RWPE1 (cell line): ENCODE measurements at regions not wholly inside any gene's neighbourhood (a gene's known extent, or its start where the extent isn't known, plus 50 kb on each side); places are given as distances from the start of the nearest gene placed in this dataset.

ENCODE experiments used
- CTCF ChIA-PET: fragments of 350-600 bp; sonication (Branson Sonifier 250); formaldehyde crosslinking; extraction: SDS; loops from one replicate; lab custom pipeline; 2021; lab: Yijun Ruan, JAX
- POLR2A ChIA-PET: fragments of 400-600 bp; formaldehyde crosslinking; extraction: SDS; loops from one replicate; lab custom pipeline; 2020; ENCODE audit warnings: antibody characterized with exemption; ENCODE audit not compliant: low non-redundant PET; lab: Yijun Ruan, JAX
- DNase-seq: peaks from one replicate; pipeline ENCODE4 v3.0.0; 2012; ENCODE audit warnings: low spot score
- H3K27ac ChIP-seq: fragments of 450-650 bp; 2 replicates; pipeline ENCODE4 v1.5.1; 2017
- TF ChIP-seq, protein P1 (sequence below): fragments of 450-650 bp; conservative IDR thresholded peaks from 2 replicates; pipeline ENCODE4 v1.5.1; 2017; ENCODE audit warnings: low read depth, mild to moderate bottlenecking

DNA sequence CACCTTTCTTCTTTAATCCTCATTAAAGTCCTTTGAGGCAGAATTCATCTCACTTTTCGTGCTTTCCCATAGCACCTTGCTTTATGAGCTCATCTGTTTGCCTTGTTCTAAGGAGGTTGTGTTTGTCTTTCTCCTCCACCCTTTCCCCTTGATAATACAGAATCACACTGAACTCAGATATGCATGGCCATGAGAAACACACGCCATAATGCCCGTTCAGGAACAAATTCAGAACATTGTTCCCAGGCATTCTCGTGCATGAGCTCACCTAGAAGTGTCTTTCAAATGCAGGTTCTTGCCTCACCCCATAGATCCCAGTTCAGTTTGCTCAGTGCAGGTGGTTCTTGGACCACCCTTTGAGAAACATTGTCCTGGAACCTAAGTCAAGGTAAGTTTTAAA is 71.1 kb downstream of the TMEM114 start:
- ChIA-PET CTCF (no interaction called here), POLR2A (no interaction called here)
- TF ChIP-seq, protein P1, sequence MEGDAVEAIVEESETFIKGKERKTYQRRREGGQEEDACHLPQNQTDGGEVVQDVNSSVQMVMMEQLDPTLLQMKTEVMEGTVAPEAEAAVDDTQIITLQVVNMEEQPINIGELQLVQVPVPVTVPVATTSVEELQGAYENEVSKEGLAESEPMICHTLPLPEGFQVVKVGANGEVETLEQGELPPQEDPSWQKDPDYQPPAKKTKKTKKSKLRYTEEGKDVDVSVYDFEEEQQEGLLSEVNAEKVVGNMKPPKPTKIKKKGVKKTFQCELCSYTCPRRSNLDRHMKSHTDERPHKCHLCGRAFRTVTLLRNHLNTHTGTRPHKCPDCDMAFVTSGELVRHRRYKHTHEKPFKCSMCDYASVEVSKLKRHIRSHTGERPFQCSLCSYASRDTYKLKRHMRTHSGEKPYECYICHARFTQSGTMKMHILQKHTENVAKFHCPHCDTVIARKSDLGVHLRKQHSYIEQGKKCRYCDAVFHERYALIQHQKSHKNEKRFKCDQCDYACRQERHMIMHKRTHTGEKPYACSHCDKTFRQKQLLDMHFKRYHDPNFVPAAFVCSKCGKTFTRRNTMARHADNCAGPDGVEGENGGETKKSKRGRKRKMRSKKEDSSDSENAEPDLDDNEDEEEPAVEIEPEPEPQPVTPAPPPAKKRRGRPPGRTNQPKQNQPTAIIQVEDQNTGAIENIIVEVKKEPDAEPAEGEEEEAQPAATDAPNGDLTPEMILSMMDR = no peak
- no peak for DNase-seq
- H3K27ac ChIP-seq = no peak overlapping the region

DNA sequence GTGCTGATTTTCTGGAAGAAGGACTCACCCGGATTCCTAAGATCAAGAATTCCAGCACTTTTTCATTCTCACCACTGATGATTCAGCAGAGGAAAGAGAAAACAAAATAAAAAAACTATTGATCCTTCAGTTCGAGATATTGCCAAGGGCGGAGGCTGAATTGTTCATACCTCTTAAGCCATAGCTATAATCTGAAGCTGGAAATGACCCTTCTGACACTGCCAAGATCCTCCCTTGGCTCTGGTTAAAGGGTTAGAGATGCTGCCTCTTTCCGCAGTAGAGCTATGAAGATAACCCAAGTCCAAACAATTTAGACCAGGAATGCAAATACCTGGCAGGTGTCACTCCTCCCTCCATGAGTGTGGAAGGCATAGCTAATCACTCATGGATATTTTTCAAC is 73.0 kb downstream of the TMEM114 start:
- DNase-seq = no peak
- no peak overlapping the region for H3K27ac ChIP-seq
- TF ChIP-seq, protein P1 = no peak
- CTCF ChIA-PET = interaction anchor here (0.6 kb wide), 2 partner anchors 25 to 765 kb away, joined by 3 to 4 read pairs; no protein-coding TSS in a partner anchor
- POLR2A ChIA-PET = no interaction called here

DNA sequence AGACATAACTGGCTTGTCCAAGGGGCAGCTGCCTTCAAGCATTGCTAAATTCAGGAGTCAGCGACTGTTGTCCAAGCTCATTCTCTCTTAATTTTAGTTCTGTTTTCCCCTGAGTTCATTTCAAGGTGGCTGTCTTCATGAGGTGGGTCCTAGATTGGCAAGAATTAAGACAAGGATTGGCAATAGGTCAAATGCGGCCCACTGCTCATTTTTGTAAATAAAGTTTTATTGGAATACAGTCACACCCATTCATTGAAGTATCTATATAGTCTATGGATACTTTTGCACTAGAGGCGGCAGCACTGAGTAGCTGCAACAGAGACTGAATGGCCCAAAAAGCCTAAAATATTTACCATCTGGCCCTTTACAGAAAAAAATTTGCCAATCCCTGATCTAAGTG is 73.8 kb downstream of the TMEM114 start:
- no peak for DNase-seq
- H3K27ac ChIP-seq = no peak overlapping the region
- ChIA-PET CTCF (interaction anchor here (0.5 kb wide), 1 partner anchor 17 kb away, joined by 3 read pairs; no protein-coding TSS in a partner anchor), POLR2A (no interaction called here)
- TF ChIP-seq, protein P1 = no peak

DNA sequence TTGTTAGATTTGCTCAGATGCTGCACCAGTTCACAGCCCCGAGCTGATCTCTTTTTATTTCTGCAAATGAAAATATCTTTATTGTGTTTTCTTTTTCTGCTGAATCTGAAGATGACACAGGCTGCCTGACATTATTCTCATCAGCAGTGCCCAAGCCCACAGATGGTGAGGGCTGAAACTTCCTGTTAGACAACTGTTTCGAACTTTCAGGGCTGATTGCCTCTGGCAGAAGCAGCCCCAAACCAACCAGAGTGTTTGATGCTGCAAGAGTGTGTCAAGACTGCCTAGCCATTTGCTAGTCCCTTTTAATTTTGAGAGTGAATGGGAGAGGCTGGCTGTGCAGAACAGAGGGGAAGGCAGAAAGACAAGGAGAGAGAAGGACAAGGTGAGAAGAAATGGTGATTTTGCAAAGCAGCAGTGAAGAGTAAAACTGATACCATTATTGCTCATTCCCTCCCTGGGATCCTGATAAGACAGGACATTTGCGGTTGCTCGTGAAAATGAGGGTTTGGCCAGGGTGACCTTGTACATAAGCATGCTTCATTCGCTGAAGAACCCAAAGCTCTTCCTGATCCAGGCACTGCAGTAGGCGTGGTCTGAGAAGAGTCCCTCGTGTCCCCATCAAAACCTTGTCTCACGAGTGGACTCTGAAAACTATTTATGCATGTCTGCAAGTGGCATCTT is 77.2 kb downstream of the TMEM114 start:
- CTCF ChIA-PET = no interaction called here
- no peak overlapping the region for H3K27ac ChIP-seq
- DNase-seq = no peak
- POLR2A ChIA-PET = no interaction called here
- TF ChIP-seq, protein P1 = no peak

DNA sequence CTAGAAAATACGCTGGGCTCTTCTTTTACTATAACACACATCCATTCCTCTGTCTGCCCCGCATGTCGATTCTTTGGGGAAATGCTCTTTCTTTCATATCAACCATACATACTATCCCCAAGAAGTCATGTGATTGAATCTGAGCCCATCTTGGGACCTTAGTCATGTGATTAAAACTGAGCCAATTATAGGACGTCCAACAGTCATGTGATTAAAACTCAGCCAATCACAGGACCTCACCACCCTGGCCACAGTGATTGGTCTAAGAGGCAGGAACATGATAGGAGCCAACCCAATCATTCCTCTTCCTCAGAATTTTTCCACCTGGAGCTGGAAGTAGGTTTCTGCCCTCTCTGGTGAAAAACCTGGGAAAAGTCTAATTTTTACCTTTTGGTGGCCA is 78.8 kb downstream of the TMEM114 start:
- H3K27ac ChIP-seq = no peak overlapping the region
- TF ChIP-seq, protein P1 = no peak
- ChIA-PET POLR2A (no interaction called here), CTCF (no interaction called here)
- DNase-seq = no peak

DNA sequence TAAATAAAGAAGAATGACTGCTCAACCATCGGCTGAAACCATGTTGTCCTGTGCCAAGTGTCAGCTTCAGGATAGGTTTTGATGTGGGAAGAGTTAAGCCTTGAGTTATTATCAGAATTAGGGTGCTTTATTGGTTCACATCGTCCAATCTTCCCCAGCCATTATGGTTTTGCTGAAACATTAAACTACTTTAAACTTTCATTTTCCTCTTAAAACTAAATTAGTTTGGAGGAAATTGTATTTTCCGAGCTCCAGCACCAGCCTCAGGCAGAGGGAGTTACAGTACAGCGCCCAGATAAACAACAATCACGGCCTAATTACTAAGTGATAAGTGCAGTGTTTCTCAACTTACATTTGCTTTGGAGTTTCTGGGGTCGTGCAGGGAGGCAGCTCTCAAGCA is 80.2 kb downstream of the TMEM114 start:
- POLR2A ChIA-PET = no interaction called here
- TF ChIP-seq, protein P1 = no peak
- DNase-seq = no peak
- no peak overlapping the region for H3K27ac ChIP-seq
- CTCF ChIA-PET = interaction anchor here (0.6 kb wide), 1 partner anchor 689 kb away, joined by 4 read pairs; no protein-coding TSS in a partner anchor
